MM.1S (cell line): ENCODE measurements at regions not wholly inside any gene's neighbourhood (a gene's known extent, or its start where the extent isn't known, plus 50 kb on each side); places are given as distances from the start of the nearest gene placed in this dataset.

Experiments
- DNase-seq: peaks from one replicate; pipeline ENCODE4 v3.0.0-alpha.2; 2015
- H2AFZ ChIP-seq: fragments of 300-600 bp; sonication (generic); 2 replicates; pipeline ENCODE4 v1.6.0; 2016; ENCODE audit warnings: antibody characterized with exemption, low read length
- H3F3A ChIP-seq: fragments of 300-600 bp; sonication (generic); 2 replicates; pipeline ENCODE4 v1.6.1; 2016; ENCODE audit warnings: mild to moderate bottlenecking, antibody characterized with exemption, low read length, moderate library complexity, mixed read lengths; ENCODE audit not compliant: insufficient read depth
- H3K27ac ChIP-seq: fragments of 300-600 bp; sonication (generic); 2 replicates; pipeline ENCODE4 v1.5.1; 2016; ENCODE audit warnings: mild to moderate bottlenecking, low read length
- H3K27me3 ChIP-seq: fragments of 300-600 bp; sonication (generic); replicated peaks from 2 replicates; pipeline ENCODE4 v1.6.0; 2016; ENCODE audit warnings: low read length; ENCODE audit not compliant: insufficient read depth
- H3K36me3 ChIP-seq: fragments of 300-600 bp; sonication (generic); replicated peaks from 2 replicates; pipeline ENCODE4 v1.6.1; 2016; ENCODE audit warnings: mild to moderate bottlenecking, low read length, mixed read lengths; ENCODE audit not compliant: insufficient read depth
- H3K4me1 ChIP-seq: fragments of 300-600 bp; sonication (generic); 2 replicates; pipeline ENCODE4 v1.6.1; 2016; ENCODE audit warnings: low read length, mixed read lengths
- H3K4me2 ChIP-seq: fragments of 300-600 bp; sonication (generic); 2 replicates; pipeline ENCODE4 v1.6.0; 2016; ENCODE audit warnings: low read depth, low read length
- H3K4me3 ChIP-seq: fragments of 300-600 bp; sonication (generic); 2 replicates; pipeline ENCODE4 v1.5.1; 2016; ENCODE audit warnings: low read length, mixed read lengths
- H3K79me2 ChIP-seq: fragments of 300-600 bp; sonication (generic); 2 replicates; pipeline ENCODE4 v1.6.1; 2016; ENCODE audit warnings: mixed run types, low read length, mixed read lengths
- H3K9ac ChIP-seq: fragments of 300-600 bp; sonication (generic); 2 replicates; pipeline ENCODE4 v1.6.1; 2016; ENCODE audit warnings: low read length, mixed read lengths
- H3K9me2 ChIP-seq: fragments of 300-600 bp; sonication (generic); replicated peaks from 2 replicates; pipeline ENCODE4 v1.6.1; 2016; ENCODE audit warnings: mild to moderate bottlenecking, low read length, mixed read lengths; ENCODE audit not compliant: insufficient read depth
- H3K9me3 ChIP-seq: fragments of 300-600 bp; sonication (generic); replicated peaks from 2 replicates; pipeline ENCODE4 v1.6.1; 2016; ENCODE audit warnings: mild to moderate bottlenecking, low read length, mixed read lengths; ENCODE audit not compliant: insufficient read depth
- H4K20me1 ChIP-seq: fragments of 300-600 bp; sonication (generic); 2 replicates; pipeline ENCODE4 v1.6.1; 2016; ENCODE audit warnings: mild to moderate bottlenecking, low read length, moderate library complexity, mixed read lengths; ENCODE audit not compliant: insufficient read depth
- EZH2 ChIP-seq: fragments of 300-600 bp; sonication (generic); optimal IDR thresholded peaks from 2 replicates; pipeline ENCODE3; 2017; ENCODE audit warnings: low read depth, mild to moderate bottlenecking, antibody characterized with exemption, low read length, mixed read lengths
- EZH2phosphoT487 ChIP-seq: fragments of 300-600 bp; sonication (generic); IDR thresholded peaks from 2 replicates; pipeline ENCODE4 v1.6.1; 2018; ENCODE audit warnings: antibody characterized with exemption, low read length
- TF ChIP-seq, protein P1 (sequence below): fragments of 300-600 bp; sonication (generic); IDR thresholded peaks from 2 replicates; pipeline ENCODE4 v1.5.1; 2016; ENCODE audit warnings: antibody characterized with exemption, low read length, mixed read lengths

DNA sequence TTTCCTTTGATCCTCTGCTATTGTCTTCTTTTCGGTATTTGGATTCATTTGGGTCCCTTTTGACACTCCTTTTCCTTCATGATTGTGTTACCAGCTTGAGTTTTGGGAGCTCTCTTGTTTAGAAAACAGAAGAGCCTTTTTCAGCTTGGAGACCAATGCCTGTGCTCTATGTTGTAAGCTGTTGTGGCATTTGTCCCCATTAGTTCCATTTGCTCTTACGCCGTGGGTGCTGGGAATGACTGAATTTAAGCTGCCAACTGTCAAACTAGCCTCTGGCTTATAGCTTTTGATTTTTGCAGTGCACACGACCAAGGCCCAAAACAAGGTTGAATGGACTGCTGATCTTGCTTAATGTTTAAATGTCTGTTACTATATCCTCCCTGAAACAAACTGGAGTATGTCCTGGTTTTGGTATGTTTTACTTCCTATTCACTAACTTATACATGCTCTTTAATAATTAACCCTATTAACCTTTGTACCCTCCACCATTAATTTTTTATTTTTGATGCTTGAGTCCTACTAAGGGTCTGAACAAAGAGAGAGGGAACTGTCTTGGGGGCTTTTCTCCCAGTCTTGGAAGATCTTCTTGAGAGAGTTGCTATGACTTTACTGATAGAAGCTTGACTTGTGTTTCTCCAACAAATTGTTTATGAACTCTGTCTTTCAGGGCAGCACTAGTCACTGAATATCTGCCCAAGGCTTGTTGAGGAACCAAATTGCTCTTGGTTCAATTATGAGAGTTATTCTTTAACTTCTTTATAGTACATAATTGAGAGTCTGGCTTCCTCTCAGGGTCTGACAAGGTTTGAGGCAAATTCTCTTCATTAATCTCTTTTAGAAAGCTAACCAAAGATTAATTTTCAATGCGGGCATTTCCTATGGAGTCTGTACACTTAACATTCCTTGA is 100.3 kb upstream of the SIRPG start:
- no peaks in the 10 kb centered on the region for H3K9me3 ChIP-seq

DNA sequence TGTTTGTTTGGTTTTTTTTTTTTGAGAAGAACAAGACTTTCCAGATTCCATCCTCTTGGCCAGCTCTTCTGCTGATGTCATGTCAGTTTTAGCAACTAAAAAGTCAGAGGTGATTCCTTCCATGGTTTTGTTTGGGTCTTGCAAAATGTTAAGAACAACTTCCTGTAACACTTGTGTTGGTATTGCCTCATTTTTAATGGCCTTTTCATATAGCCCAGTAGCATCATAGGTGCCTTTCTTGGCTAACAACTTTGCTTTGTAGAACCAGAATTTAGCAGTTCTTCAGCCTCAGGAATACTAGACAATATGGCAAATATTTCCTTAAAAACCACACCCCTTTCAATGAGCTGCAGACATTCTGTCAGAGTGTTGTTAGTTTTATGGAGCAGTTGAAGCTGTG is 99.5 kb upstream of the SIRPG start:
- no peak overlapping the region for H3K9ac ChIP-seq
- H3K79me2 ChIP-seq: no peaks in the 10 kb centered on the region
- no peaks in the 10 kb centered on the region for H3F3A ChIP-seq
- H4K20me1 ChIP-seq: no peaks in the 10 kb centered on the region
- no peaks in the 10 kb centered on the region for H3K27me3 ChIP-seq
- H2AFZ ChIP-seq: no peak overlapping the region
- H3K9me2 ChIP-seq: no peaks in the 10 kb centered on the region
- H3K27ac ChIP-seq: no peak overlapping the region
- no peaks in the 10 kb centered on the region for H3K36me3 ChIP-seq
- H3K4me1 ChIP-seq: no peaks in the 10 kb centered on the region
- no peak overlapping the region for H3K4me2 ChIP-seq
- H3K4me3 ChIP-seq: no peak overlapping the region
- H3K9me3 ChIP-seq: no peaks in the 10 kb centered on the region
- TF ChIP-seq, protein P1, sequence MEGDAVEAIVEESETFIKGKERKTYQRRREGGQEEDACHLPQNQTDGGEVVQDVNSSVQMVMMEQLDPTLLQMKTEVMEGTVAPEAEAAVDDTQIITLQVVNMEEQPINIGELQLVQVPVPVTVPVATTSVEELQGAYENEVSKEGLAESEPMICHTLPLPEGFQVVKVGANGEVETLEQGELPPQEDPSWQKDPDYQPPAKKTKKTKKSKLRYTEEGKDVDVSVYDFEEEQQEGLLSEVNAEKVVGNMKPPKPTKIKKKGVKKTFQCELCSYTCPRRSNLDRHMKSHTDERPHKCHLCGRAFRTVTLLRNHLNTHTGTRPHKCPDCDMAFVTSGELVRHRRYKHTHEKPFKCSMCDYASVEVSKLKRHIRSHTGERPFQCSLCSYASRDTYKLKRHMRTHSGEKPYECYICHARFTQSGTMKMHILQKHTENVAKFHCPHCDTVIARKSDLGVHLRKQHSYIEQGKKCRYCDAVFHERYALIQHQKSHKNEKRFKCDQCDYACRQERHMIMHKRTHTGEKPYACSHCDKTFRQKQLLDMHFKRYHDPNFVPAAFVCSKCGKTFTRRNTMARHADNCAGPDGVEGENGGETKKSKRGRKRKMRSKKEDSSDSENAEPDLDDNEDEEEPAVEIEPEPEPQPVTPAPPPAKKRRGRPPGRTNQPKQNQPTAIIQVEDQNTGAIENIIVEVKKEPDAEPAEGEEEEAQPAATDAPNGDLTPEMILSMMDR: no peak
- no peak for TF ChIP-seq EZH2phosphoT487
- TF ChIP-seq EZH2: no peak
- no peak for DNase-seq

More for the DNA sequence above, 100.3 kb upstream of the SIRPG start:
- Histone ChIP-seq H3K36me3 (no peaks in the 10 kb centered on the region), H3K27ac (no peak overlapping the region), H3K9ac (no peak overlapping the region), H3K27me3 (no peaks in the 10 kb centered on the region), H3K79me2 (no peaks in the 10 kb centered on the region), H3F3A (no peaks in the 10 kb centered on the region), H3K4me2 (no peak overlapping the region), H3K9me2 (no peaks in the 10 kb centered on the region), H4K20me1 (no peaks in the 10 kb centered on the region), H2AFZ (no peak overlapping the region), H3K4me1 (no peaks in the 10 kb centered on the region), H3K4me3 (no peak overlapping the region)
- no peak for DNase-seq
- TF ChIP-seq EZH2 (no peak), EZH2phosphoT487 (no peak)
- TF ChIP-seq, protein P1: no peak

DNA sequence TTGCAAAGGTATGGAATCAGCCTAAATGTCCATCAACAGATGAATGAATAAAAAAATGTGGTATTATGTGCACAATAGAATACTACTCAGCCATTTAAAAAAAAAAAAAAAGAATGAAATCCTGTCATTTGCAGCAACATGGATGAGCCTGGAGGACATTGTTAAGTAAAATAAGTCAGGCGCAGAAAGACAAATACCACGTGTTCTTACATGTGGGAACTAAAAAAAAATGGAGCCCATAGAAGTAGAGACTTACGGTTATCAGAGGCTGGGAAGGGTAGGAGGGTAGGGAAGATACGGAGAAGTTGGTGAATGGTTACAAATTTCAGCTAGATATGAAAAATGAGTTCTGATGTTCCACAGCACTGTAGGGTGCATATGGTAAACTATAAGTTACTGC is 97.2 kb upstream of the SIRPG start:
- no peak for TF ChIP-seq EZH2phosphoT487
- TF ChIP-seq, protein P1: no peak
- no peak for TF ChIP-seq EZH2

More for the DNA sequence above, 97.2 kb upstream of the SIRPG start:
- no peaks in the 10 kb centered on the region for H3K79me2 ChIP-seq
- no peak overlapping the region for H3K9ac ChIP-seq
- no peaks in the 10 kb centered on the region for H3K9me3 ChIP-seq
- no peak overlapping the region for H2AFZ ChIP-seq
- H3K27ac ChIP-seq: no peak overlapping the region
- DNase-seq: no peak
- H3K27me3 ChIP-seq: no peaks in the 10 kb centered on the region
- H3K4me2 ChIP-seq: no peak overlapping the region
- no peaks in the 10 kb centered on the region for H3F3A ChIP-seq
- H3K4me3 ChIP-seq: no peak overlapping the region
- H3K36me3 ChIP-seq: no peaks in the 10 kb centered on the region
- H4K20me1 ChIP-seq: no peaks in the 10 kb centered on the region
- H3K4me1 ChIP-seq: no peaks in the 10 kb centered on the region
- H3K9me2 ChIP-seq: no peaks in the 10 kb centered on the region
